BJ (cell line): ENCODE measurements at regions not wholly inside any gene's neighbourhood (a gene's known extent, or its start where the extent isn't known, plus 50 kb on each side); places are given as distances from the start of the nearest gene placed in this dataset.

Experiments used
- CTCF ChIA-PET: fragments of 350-600 bp; formaldehyde crosslinking; extraction: SDS; loops from one replicate; lab custom pipeline; 2021; ENCODE audit warnings: antibody characterized with exemption, inconsistent platforms; lab: Yijun Ruan, JAX
- POLR2A ChIA-PET: fragments of 300-600 bp; sonication (Branson Sonifier 250); formaldehyde crosslinking; extraction: SDS; loops from one replicate; lab custom pipeline; 2021; ENCODE audit warnings: antibody characterized with exemption; lab: Charles Lee
- DNase-seq: peaks from one replicate; pipeline ENCODE4 v3.0.0-alpha.2; 2011; ENCODE audit warnings: low read depth
- H3K27me3 ChIP-seq: 2 replicates; pipeline ENCODE4 v1.6.0; 2011; ENCODE audit warnings: low read length; ENCODE audit not compliant: control insufficient read depth, insufficient read depth
- H3K36me3 ChIP-seq: 2 replicates; pipeline ENCODE4 v1.5.1; 2011; ENCODE audit warnings: low read length; ENCODE audit not compliant: control insufficient read depth, insufficient read depth
- H3K4me3 ChIP-seq: 2 replicates; pipeline ENCODE4 v1.5.1; 2011; ENCODE audit warnings: low read depth, mild to moderate bottlenecking, control low read depth, low read length
- CTCF ChIP-seq: IDR thresholded peaks from 2 replicates; pipeline ENCODE4 v1.5.1; 2011; ENCODE audit warnings: low read depth, mild to moderate bottlenecking, control low read depth, inconsistent platforms, low read length, moderate library complexity; ENCODE audit not compliant: insufficient read depth

GRCh38 chr6:82576284-82576683 lies 212.7 kb downstream of the TPBG start:
- ChIA-PET POLR2A (no interaction called here), CTCF (interaction anchor here (0.6 to 1.6 kb wide), 2 partner anchors 24 to 489 kb away, joined by 3 read pairs; partner anchors contain the start of gene UBE3D)
- TF ChIP-seq CTCF = no peak
- H3K27me3 ChIP-seq = peaks cover 1% of the 10 kb centered on the region; the same call in 1 of the 2 replicates
- no peak overlapping the region for H3K4me3 ChIP-seq
- no peaks in the 10 kb centered on the region for H3K36me3 ChIP-seq
- DNase-seq = no peak

- ChIA-PET POLR2A (interaction anchor here (0.6 kb wide), 1 partner anchor 172 kb away, joined by 4 read pairs; no protein-coding TSS in a partner anchor), CTCF (interaction anchor here (0.6 kb wide), 1 partner anchor 314 kb away, joined by 3 read pairs; no protein-coding TSS in a partner anchor)
- DNase-seq = no peak
- H3K4me3 ChIP-seq = no peak overlapping the region
- H3K36me3 ChIP-seq = no peaks in the 10 kb centered on the region
- H3K27me3 ChIP-seq = no peaks in the 10 kb centered on the region
- TF ChIP-seq CTCF = no peak
These were observed 220.6 kb downstream of the TPBG start for GRCh38 chr6:82584194-82584695.

- no peak for TF ChIP-seq CTCF
- no peak for DNase-seq
- ChIA-PET CTCF (no interaction called here), POLR2A (no interaction called here)
- Histone ChIP-seq H3K36me3 (no peaks in the 10 kb centered on the region), H3K4me3 (no peak overlapping the region), H3K27me3 (no peaks in the 10 kb centered on the region)
These were observed 221.2 kb downstream of the TPBG start for GRCh38 chr6:82584856-82585255.

- ChIA-PET CTCF (interaction anchor here (1.1 kb wide), 1 partner anchor 314 kb away, joined by 4 read pairs; no protein-coding TSS in a partner anchor), POLR2A (no interaction called here)
- DNase-seq = no peak
- no peak; the same call in 1 of the 2 replicates for TF ChIP-seq CTCF
- Histone ChIP-seq H3K27me3 (no peaks in the 10 kb centered on the region), H3K36me3 (no peaks in the 10 kb centered on the region), H3K4me3 (no peak overlapping the region)
These were observed 224.4 kb downstream of the TPBG start for GRCh38 chr6:82588020-82588419.

GRCh38 chr6:82588859-82589412 lies 225.3 kb downstream of the TPBG start:
- ChIA-PET POLR2A (no interaction called here), CTCF (interaction anchor here (1.1 kb wide), 1 partner anchor 315 kb away, joined by 4 read pairs; no protein-coding TSS in a partner anchor)
- no peak overlapping the region for H3K4me3 ChIP-seq
- no peak for TF ChIP-seq CTCF
- no peak for DNase-seq
- no peaks in the 10 kb centered on the region for H3K27me3 ChIP-seq
- no peaks in the 10 kb centered on the region for H3K36me3 ChIP-seq
